Transverse colon (tissue), 4 donors: ENCODE measurements at regions not wholly inside any gene's neighbourhood (a gene's known extent, or its start where the extent isn't known, plus 50 kb on each side); places are given as distances from the start of the nearest gene placed in this dataset.
"Not testable (repeated sequence)": the region's sequence is repeated elsewhere in the genome, so short reads cannot be mapped to it uniquely, and the experiment has no call there.

Experiments used
- CTCF ChIP-seq, 5 experiments: fragments of 200-600 bp in 3 of 5; fragments of 450-650 bp in 2 of 5; sonication (generic) in 3 of 5; IDR thresholded peaks; 1 replicate in 2 of 5; 2 replicates in 3 of 5; pipeline ENCODE4 v1.5.1; 2016 to 2017; ENCODE audit warnings: antibody characterized with exemption in 5 of 5, inconsistent platforms in 3 of 5, mild to moderate bottlenecking in 2 of 5, moderate library complexity in 1 of 5
- EP300 ChIP-seq: sonication (generic); formaldehyde crosslinking; IDR thresholded peaks from one replicate; pipeline ENCODE4 v1.6.1; 2017; ENCODE audit warnings: antibody characterized with exemption, low read depth
- POLR2A ChIP-seq: fragments of 450-650 bp; IDR thresholded peaks from one replicate; pipeline ENCODE4 v1.6.1; 2016; ENCODE audit warnings: antibody characterized with exemption, mild to moderate bottlenecking, moderate library complexity
- POLR2AphosphoS5 ChIP-seq, 3 donors: sonication (generic); formaldehyde crosslinking; IDR thresholded peaks; one replicate each; pipeline ENCODE4 v1.6.1; 2016; ENCODE audit warnings: antibody characterized with exemption in 3 of 3

GRCh38 chr5:53799644-53800043 is 239.2 kb downstream of the NDUFS4 start:
- not testable (repeated sequence) for TF ChIP-seq CTCF (IDR thresholded peaks at IDR 0.05); EP300; POLR2AphosphoS5 (IDR thresholded peaks at IDR 0.05); POLR2A
